Adrenal gland (tissue), 5 donors: ENCODE measurements at regions not wholly inside any gene's neighbourhood (a gene's known extent, or its start where the extent isn't known, plus 50 kb on each side); places are given as distances from the start of the nearest gene placed in this dataset.

Source experiments
- CTCF ChIP-seq, 6 experiments: fragments of 450-650 bp in 4 of 6; fragments of 200-600 bp in 2 of 6; sonication (generic) in 1 of 6; IDR thresholded peaks; 1 replicate in 5 of 6; 2 replicates in 1 of 6; pipeline versions ENCODE4 v1.5.1 to v1.8.0; 2016 to 2021; ENCODE audit warnings: antibody characterized with exemption in 6 of 6, mild to moderate bottlenecking in 2 of 6, moderate library complexity in 1 of 6
- POLR2A ChIP-seq, 2 donors: fragments of 450-650 bp; IDR thresholded peaks; one replicate each; pipeline ENCODE4 v1.6.1; 2017; ENCODE audit warnings: antibody characterized with exemption in 2 of 2, mild to moderate bottlenecking in 2 of 2, moderate library complexity in 1 of 2
- donor health status: DM: no; HTN: no; CAD: no.

DNA sequence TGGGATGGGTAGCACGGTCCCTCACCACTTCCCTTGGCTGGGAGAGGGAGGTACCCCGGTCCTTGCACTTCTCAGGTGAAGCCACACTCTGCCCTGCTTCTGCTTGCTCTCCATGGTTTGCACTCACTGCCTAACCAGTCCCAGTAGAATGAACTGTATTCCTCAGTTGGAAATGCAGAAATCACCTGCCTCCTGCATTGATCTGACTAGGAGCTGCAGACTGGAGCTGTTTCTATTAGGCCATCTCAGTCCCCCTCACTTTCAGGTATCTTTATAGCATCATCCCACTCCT is 264.9 kb downstream of the ZWINT start:
- TF ChIP-seq CTCF (IDR thresholded peaks at IDR 0.05) (no peak), POLR2A (IDR thresholded peaks at IDR 0.05) (no peak)
